Cardiac muscle cell (in vitro differentiated cells and primary cell): ENCODE measurements at regions not wholly inside any gene's neighbourhood (a gene's known extent, or its start where the extent isn't known, plus 50 kb on each side); places are given as distances from the start of the nearest gene placed in this dataset.

ENCODE experiments used
- DNase-seq, 2 donors: peaks; one replicate each; pipeline versions ENCODE4 v3.0.0 to v3.0.0-alpha.2; 2010 to 2017; ENCODE audit warnings: low read depth in 1 of 2, low spot score in 1 of 2
- H3K27ac ChIP-seq: fragments of 200-600 bp; sonication (generic); 2 replicates; pipeline ENCODE4 v1.5.1; 2016
- H3K27me3 ChIP-seq: fragments of 200-600 bp; sonication (generic); 2 replicates; pipeline ENCODE4 v1.6.0; 2016; ENCODE audit warnings: control low read depth
- H3K36me3 ChIP-seq: fragments of 200-600 bp; sonication (generic); 2 replicates; pipeline ENCODE4 v1.5.1; 2016; ENCODE audit warnings: control low read depth
- H3K4me1 ChIP-seq: fragments of 200-600 bp; sonication (generic); 2 replicates; pipeline ENCODE4 v1.8.1; 2017; ENCODE audit warnings: low read depth, mild to moderate bottlenecking, mixed run types
- H3K4me3 ChIP-seq: fragments of 200-600 bp; sonication (generic); 2 replicates; pipeline ENCODE4 v1.5.1; 2016; ENCODE audit warnings: mild to moderate bottlenecking
- H3K9me3 ChIP-seq: fragments of 200-600 bp; sonication (generic); 2 replicates; pipeline ENCODE4 v1.5.1; 2017; ENCODE audit warnings: low read depth, mild to moderate bottlenecking, control low read depth
- CTCF ChIP-seq: IDR thresholded peaks from 2 replicates; pipeline ENCODE4 v1.5.1; 2012; ENCODE audit warnings: low read depth, mild to moderate bottlenecking, low read length

GRCh38 chr3:24545887-24546286 lies 51.2 kb upstream of the THRB start:
- no peaks in the 10 kb centered on the region for H3K27me3 ChIP-seq
- DNase-seq: peak in 1 of 2 donors; percentile 60
- H3K4me1 ChIP-seq: no peaks in the 10 kb centered on the region
- H3K4me3 ChIP-seq: no peak overlapping the region
- no peak for TF ChIP-seq CTCF
- H3K9me3 ChIP-seq: no peaks in the 10 kb centered on the region
- H3K36me3 ChIP-seq: no peaks in the 10 kb centered on the region
- no peak overlapping the region for H3K27ac ChIP-seq

GRCh38 chr3:24548278-24548677 lies 53.6 kb upstream of the THRB start:
- H3K9me3 ChIP-seq: no peaks in the 10 kb centered on the region
- TF ChIP-seq CTCF: no peak
- H3K27me3 ChIP-seq: no peaks in the 10 kb centered on the region
- H3K36me3 ChIP-seq: no peaks in the 10 kb centered on the region
- H3K4me1 ChIP-seq: no peaks in the 10 kb centered on the region
- H3K4me3 ChIP-seq: no peak overlapping the region
- H3K27ac ChIP-seq: no peak overlapping the region
- DNase-seq: peak in 1 of 2 donors; percentile 3

GRCh38 chr3:24550588-24550987 lies 55.9 kb upstream of the THRB start:
- no peaks in the 10 kb centered on the region for H3K4me1 ChIP-seq
- no peaks in the 10 kb centered on the region for H3K27me3 ChIP-seq
- TF ChIP-seq CTCF: no peak

GRCh38 chr3:24551626-24552025 lies 57.0 kb upstream of the THRB start:
- Histone ChIP-seq H3K9me3 (no peaks in the 10 kb centered on the region), H3K27ac (no peak overlapping the region), H3K36me3 (no peaks in the 10 kb centered on the region), H3K27me3 (no peaks in the 10 kb centered on the region), H3K4me1 (no peaks in the 10 kb centered on the region), H3K4me3 (no peak overlapping the region)
- TF ChIP-seq CTCF: no peak
- no peak for DNase-seq

More at GRCh38 chr3:24550588-24550987, 55.9 kb upstream of the THRB start:
- DNase-seq: no peak
- no peaks in the 10 kb centered on the region for H3K9me3 ChIP-seq
- H3K4me3 ChIP-seq: no peak overlapping the region
- H3K36me3 ChIP-seq: no peaks in the 10 kb centered on the region
- no peak overlapping the region for H3K27ac ChIP-seq

GRCh38 chr3:24562895-24563294 lies 68.2 kb upstream of the THRB start:
- H3K36me3 ChIP-seq: no peaks in the 10 kb centered on the region
- H3K4me3 ChIP-seq: no peak overlapping the region
- no peak overlapping the region for H3K27ac ChIP-seq
- TF ChIP-seq CTCF: no peak
- no peaks in the 10 kb centered on the region for H3K9me3 ChIP-seq
- no peak for DNase-seq
- no peaks in the 10 kb centered on the region for H3K27me3 ChIP-seq
- H3K4me1 ChIP-seq: no peaks in the 10 kb centered on the region

GRCh38 chr3:24565053-24565452 lies 70.4 kb upstream of the THRB start:
- no peak for DNase-seq
- Histone ChIP-seq H3K27me3 (no peaks in the 10 kb centered on the region), H3K9me3 (no peaks in the 10 kb centered on the region), H3K4me3 (no peak overlapping the region), H3K4me1 (no peaks in the 10 kb centered on the region), H3K27ac (no peak overlapping the region), H3K36me3 (no peaks in the 10 kb centered on the region)
- TF ChIP-seq CTCF: no peak
